Activated CD4-positive, CD25-positive, alpha-beta regulatory T cell treated with anti-CD3 and anti-CD28 coated beads, Interleukin-2, amount 50 U/mL, for 24 hours (primary cell): ENCODE measurements at regions not wholly inside any gene's neighbourhood (a gene's known extent, or its start where the extent isn't known, plus 50 kb on each side); places are given as distances from the start of the nearest gene placed in this dataset.
"Not testable (repeated sequence)": the region's sequence is repeated elsewhere in the genome, so short reads cannot be mapped to it uniquely, and the experiment has no call there.

Experiments used
- ATAC-seq, 2 donors: fragments of 150-1000 bp; cut with Tn5 transposase; one replicate each; pipeline ENCODE4 v1.10.0; 2021; ENCODE audit warnings: mild to moderate bottlenecking in 1 of 2, moderate library complexity in 1 of 2

- no peak for ATAC-seq
Measured at GRCh38 chr5:164312801-164313200, 807.4 kb downstream of the MAT2B start.

- ATAC-seq: no peak
Measured at GRCh38 chr5:164317676-164318075, 812.3 kb downstream of the MAT2B start.

- no peak for ATAC-seq
Measured at GRCh38 chr5:164319161-164319560, 813.7 kb downstream of the MAT2B start.

- no peak for ATAC-seq
Measured at GRCh38 chr5:164324239-164324638, 818.8 kb downstream of the MAT2B start.

GRCh38 chr5:164326219-164326618 is 820.8 kb downstream of the MAT2B start:
- ATAC-seq: no peak

GRCh38 chr5:164327166-164327565 is 821.7 kb downstream of the MAT2B start:
- not testable (repeated sequence) for ATAC-seq

GRCh38 chr5:164332349-164333196 is 827.2 kb downstream of the MAT2B start:
- no peak for ATAC-seq

GRCh38 chr5:164335837-164336236 is 830.4 kb downstream of the MAT2B start:
- no peak for ATAC-seq

GRCh38 chr5:164336276-164336675 is 830.9 kb downstream of the MAT2B start:
- ATAC-seq: no peak

GRCh38 chr5:164336906-164337305 is 831.5 kb downstream of the MAT2B start:
- ATAC-seq: no peak

GRCh38 chr5:164341056-164341619 is 835.7 kb downstream of the MAT2B start:
- no peak for ATAC-seq

- ATAC-seq: no peak
Measured at GRCh38 chr5:164345173-164345849, 839.9 kb downstream of the MAT2B start.

- ATAC-seq: no peak
Measured at GRCh38 chr5:164345853-164346252, 840.4 kb downstream of the MAT2B start.

- no peak for ATAC-seq
Measured at GRCh38 chr5:164346785-164347630, 841.6 kb downstream of the MAT2B start.

GRCh38 chr5:164350236-164350635 is 844.8 kb downstream of the MAT2B start:
- ATAC-seq: no peak

- no peak for ATAC-seq
Measured at GRCh38 chr5:164351245-164351834, 845.9 kb downstream of the MAT2B start.

- no peak for ATAC-seq
Measured at GRCh38 chr5:164352695-164353094, 847.3 kb downstream of the MAT2B start.

- ATAC-seq: no peak
Measured at GRCh38 chr5:164353155-164353554, 847.7 kb downstream of the MAT2B start.

GRCh38 chr5:164354139-164354751 is 848.8 kb downstream of the MAT2B start:
- ATAC-seq: no peak

GRCh38 chr5:164355267-164355830 is 849.9 kb downstream of the MAT2B start:
- ATAC-seq: no peak

GRCh38 chr5:164356790-164357189 is 851.4 kb downstream of the MAT2B start:
- ATAC-seq: no peak
